HG03064 (cell line): ENCODE measurements at regions not wholly inside any gene's neighbourhood (a gene's known extent, or its start where the extent isn't known, plus 50 kb on each side); places are given as distances from the start of the nearest gene placed in this dataset.
"Not testable (repeated sequence)": the region's sequence is repeated elsewhere in the genome, so short reads cannot be mapped to it uniquely, and the experiment has no call there.

Experiments
- ATAC-seq: cut with Tn5 transposase; IDR thresholded peaks from one replicate; pipeline ENCODE4 v1.9.1; 2021; ENCODE audit warnings: low read depth; ENCODE audit not compliant: unreplicated experiment

DNA sequence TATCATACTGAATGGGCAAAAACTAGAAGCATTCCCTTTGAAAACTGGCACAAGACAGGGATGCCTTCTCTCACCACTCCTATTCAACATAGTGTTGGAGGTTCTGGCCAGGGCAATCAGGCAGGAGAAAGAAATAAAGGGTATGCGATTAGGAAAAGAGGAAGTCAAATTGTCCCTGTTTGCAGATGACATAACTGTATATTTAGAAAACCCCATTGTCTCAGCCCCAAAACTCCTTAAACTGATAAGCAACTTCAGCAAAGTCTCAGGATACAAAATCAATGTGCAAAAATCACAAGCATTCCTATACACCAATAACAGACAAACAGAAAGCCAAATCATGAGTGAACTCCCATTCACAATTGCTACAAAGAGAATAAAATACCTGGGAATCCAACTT is 52.5 kb upstream of the CCDC71L start:
- not testable (repeated sequence) for ATAC-seq

DNA sequence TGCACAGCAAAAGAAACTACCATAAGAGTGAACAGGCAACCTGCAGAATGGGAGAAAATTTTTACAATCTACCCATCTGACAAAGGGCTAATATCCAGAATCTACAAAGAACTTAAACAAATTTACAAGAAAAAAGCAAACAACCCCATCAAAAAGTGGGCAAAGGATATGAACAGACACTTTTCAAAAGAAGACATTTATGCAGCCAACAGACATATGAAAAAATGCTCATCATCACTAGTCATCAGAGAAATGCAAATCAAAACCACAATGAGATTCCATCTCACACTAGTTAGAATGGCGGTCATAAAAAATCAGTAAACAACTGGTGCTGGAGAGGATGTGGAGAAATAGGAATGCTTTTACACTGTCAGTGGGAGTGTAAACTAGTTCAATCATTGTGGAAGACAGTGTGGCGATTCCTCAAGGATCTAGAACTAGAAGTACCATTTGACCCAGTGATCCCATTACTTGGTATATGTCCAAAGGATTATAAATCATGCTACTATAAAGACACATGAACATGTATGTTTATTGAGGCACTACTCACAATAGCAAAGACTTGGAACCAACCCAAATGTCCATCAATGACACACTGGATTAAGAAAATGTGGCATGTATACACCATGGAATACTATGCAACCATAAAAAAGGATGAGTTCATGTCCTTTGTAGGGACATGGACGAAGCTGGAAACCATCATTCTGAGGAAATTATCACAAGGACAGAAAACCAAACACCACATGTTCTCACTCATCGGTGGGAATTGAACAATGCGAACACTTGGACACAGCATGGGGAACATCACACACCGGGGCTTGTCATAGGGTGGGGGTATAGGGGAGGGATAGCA is 53.9 kb upstream of the CCDC71L start:
- ATAC-seq: not testable (repeated sequence)

DNA sequence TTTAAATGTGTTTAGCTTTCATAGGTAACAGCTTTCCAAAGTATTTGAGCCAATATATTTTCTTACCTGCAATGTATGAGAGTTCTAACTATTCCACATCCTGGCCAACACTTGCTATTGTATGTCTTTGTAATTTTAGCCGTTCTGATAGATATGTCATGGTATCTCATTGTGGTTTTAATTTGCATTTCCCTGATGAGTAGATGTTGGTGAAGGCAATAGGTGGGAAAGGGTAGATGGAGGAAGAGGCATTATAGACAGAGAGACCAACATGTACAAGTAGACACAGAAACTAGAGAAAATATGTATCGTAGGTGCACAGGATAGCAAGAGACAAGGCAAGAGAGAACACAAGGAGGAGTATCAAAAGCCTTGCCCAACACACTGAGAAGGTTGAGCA is 54.8 kb upstream of the CCDC71L start:
- no peak for ATAC-seq

DNA sequence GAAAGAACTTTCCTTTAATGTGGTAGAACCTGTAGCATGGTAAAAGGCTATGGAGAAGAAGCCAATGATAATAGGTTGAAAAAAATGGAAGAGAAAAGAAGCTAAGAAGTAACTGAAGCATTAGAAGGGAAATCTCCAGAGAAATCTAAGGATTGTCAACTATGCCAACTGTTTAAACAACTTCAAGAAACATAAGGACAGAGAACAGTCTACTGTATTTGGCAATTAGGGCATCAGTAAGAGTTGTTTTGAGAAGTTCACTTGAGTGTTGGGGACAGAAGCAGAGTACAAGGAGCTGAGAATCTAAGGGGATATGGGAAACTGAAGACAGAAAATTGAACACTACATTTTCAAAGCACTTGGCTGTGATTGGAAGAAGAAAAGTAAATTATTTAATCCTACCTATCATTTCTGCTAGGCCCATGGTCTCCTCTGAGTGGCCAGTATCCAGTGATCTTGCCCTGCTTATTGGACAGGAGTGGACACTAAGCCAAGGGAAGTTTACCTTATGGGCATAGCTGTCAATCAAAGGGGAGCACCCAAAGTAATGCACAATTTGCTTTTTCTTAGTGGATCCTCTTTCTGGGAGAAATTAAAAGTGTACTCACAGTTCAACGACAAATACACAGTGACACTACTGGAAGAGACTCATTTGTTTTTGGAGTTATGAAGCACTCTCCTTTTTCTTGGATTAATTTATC is 56.4 kb upstream of the CCDC71L start:
- no peak for ATAC-seq

DNA sequence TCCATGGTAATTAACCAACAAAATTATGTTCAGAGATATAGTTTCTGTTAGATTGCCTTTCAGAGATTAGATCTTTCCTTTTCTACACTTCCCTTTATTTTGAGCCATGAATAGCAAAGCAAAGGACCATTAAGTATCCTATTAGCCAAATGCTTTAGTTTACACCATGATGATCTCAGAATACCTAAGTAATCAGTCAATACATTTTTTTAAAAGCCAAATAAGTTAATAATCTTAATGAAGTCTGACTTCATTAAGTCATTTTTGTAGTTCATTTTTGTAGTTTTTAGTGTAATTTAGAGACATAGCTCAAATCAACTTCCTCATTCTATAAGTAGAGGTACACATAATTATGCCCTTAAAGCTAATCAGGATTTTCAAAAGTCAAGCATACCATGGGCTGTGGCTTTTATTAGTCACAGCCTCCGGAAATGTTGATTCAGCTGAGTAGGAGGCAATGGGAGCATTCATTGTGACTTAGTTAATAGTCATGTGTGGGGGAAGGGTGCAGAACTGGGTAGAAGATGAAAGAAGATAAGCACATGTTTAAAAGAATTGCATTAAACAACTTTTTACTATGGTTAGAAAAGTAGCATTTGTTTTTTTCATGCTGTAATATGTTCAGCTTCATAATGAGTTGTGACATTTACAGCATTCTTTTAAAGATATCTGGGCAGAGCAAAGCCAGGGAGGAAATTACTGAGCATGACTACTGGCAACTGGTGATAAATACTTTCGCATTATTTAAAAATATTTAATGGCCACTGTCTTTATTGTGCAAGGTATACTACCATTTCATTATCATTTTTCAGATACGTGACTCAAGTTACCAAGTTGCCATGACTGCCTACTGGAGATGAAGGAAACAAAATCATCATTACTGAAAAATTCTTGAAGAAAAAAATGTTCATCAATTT is 57.3 kb upstream of the CCDC71L start:
- ATAC-seq: peak; percentile 85

DNA sequence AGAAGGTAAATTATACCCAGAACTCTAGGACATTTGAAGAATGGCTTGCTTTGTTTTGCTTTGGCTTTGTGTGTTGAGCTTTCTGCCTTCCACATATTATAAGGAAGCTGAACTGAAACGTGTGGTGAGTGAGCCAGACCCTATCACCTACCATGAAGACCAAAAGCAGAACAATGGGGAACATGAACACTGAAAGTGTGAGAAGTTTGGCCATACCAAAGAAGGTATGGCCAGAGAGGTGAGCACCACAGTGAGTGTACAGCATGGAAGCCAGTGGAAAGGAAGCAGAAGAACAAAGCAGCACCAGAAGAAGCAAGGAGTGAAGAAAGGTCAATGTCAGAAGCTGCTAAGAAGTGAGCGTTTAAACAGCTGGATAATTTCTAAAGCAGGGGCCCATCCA is 59.7 kb upstream of the CCDC71L start:
- no peak for ATAC-seq

DNA sequence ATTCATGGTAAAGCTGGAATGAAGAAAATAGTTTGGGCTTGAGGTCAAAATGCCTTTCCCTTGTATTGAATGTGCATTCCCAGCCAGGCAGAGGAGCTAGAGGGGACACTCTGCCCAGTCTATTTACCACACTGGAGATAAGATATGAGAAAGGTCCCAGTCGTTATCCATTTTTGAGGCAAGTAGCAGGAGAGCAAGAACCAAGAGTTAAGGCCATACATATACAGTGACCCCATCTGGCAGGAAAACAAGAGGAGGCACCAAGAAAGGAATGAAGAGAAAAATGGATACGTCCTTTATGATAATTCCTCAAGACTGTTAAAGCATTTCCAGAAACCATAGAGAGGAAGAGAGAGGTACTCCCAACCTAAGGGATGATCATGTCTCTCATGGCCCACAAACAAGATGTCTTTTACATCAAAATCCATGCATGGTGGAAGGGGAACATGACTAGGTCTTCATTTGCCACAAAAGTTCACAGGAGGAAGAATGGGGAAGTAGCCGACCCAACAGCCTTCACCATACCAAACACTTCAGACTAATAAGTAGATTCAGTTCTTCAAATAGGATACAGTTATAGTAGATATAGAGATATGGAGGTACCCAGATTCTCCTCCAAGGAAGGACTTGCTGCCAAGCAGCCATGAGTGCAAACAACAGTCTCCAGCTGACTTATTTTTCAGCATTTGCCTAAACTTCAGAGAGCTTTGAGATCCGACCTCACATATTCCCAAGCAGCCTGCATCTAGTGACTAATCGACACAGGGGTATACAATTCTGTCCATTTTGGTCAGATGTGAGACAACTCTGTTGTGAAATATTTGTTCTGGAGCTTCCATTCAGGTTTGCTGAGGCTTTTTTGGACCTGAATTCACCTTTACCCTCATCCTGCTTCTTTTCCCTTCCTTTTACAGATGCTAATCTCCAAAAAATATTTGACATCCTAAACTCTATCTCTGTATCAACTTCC is 61.1 kb upstream of the CCDC71L start:
- ATAC-seq: no peak

DNA sequence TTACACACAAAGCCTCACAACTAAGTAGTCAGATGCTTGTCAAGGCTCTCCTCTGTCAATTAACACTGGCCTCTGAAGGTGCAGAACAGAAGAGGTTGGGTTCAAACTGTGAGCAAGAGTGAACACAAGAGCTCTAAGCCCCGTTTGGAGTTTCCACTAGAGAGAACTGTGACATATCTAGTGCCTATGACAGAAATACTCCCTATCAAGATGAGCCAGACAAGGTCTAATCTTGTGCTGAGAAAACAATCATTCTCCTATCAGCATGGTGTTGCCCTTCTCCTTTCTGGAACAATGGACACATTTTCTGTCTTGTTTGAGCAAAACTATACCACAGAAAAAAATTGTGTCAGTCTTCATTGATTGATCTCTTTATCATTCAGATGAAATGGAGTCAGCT is 62.4 kb upstream of the CCDC71L start:
- ATAC-seq: no peak

DNA sequence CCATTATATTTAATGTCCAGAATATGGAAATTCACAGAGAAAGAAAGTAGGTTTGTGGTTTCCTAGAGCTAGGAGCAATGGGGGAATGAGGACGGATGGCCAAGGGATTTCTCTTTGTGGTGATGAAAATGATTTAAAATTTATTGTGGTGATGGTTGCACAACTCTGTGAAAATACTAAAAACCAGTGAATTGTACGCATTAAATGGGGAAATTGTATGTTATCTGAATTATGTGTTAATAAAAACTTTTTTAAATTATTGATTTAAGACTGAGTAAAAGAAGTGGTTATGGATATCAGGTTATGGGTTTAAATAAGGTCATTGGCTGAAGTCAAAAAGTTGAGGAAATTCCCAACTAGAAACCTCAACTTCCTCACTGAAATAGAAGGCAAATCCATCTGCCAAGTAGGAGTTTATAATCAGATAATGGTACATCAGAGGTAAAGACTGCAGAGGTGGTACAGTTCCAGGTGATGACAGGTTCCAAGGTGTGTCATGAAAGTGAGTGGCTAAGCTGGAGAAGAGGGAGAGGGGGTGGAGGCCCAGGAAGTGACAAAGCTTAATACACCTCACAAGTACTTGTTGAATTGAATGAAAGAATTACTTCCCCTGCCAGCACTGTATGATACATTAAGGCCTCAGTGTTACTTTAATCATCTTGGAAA is 68.9 kb upstream of the CCDC71L start:
- ATAC-seq: no peak

DNA sequence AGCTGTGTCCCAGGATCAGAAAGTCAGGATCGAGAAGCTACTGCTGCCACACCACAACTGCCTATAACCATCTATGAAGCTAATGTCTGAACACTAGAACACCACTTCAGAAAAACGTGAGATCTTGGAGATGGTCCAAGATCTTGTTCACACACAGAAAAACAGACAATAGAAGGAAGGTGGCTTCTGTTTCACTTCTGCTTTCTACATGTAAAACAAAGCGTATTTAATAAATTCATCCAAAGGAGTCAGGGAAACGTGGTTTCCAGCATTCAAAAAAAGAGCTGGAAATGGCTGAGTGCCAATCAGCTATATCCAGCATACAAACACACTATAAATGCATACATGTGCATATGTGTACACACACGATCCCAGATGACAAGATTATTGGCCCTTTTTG is 70.2 kb upstream of the CCDC71L start:
- peak; percentile 85 for ATAC-seq

DNA sequence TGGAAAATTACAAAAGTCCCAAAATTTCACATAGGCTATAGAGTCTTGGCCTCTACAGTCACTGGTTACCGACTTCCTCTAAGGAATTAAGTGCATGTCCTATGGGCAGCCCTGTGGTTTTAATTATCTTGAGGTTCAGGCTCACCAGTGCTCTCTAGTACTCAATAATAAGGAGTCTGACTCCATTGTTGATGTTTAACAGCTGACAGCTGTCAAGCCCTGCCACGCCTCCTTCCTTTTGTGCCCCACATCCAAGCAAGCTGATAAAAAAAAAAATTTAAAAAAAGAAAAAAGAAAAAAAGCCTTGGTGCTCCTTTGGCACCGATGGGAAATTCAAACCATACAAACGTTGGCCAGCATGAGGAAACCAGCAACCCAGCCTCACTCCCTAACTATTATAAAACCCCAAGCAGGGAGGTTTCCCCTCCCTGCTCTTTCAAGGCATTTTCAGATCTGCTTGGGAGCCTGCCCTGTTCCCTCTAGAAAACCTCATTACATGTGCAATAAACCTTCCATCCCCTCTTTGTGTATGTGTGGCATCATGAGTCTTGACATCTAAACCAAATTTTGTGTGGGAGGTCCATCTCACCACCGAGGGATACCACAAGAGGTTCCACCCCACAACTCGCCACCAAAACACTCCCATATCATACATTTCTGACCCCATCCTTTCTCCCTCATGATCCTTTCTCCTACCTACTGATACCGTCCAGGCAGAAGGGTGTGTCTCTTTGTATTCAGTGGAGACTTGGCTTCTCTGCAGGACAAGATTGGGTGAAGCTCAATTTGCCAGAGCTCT is 70.9 kb upstream of the CCDC71L start:
- ATAC-seq: peak; percentile 24

DNA sequence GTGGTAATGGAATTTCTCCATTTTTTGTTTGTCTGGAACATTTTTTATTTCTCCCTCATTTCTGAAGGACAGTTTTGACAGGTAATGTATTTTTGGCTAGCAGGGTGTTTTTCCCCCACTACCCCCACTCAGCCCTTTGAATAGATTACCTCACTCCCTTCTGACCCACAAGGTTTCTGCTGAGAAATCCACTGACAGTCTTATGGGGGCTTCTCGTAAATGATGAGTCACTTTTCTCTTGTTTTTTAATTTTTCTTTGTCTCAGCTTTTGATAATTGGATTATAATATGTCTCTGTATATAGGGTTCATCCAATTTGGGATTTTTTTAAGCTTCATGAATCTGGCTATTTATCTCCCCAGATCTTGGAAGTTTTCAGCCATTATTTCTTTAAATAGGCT is 74.7 kb upstream of the CCDC71L start:
- no peak for ATAC-seq

DNA sequence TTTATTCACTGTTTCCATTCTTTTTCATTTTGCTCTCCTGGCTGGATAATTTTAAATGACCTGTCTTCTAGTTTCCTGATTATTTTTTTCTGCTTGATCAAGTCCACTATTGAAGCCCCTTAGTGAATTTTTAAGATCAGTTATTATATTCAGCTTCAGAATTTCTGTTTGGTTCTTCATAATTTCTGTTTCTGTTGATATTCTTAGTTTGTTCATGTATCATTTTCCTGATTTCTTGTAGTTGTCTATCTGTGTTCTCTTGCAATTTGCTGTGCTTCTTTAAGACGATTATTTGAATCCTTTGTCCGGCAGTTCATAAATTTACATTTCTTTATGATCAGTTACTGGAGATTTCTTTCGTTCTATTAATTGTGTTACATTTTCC is 75.2 kb upstream of the CCDC71L start:
- no peak for ATAC-seq

DNA sequence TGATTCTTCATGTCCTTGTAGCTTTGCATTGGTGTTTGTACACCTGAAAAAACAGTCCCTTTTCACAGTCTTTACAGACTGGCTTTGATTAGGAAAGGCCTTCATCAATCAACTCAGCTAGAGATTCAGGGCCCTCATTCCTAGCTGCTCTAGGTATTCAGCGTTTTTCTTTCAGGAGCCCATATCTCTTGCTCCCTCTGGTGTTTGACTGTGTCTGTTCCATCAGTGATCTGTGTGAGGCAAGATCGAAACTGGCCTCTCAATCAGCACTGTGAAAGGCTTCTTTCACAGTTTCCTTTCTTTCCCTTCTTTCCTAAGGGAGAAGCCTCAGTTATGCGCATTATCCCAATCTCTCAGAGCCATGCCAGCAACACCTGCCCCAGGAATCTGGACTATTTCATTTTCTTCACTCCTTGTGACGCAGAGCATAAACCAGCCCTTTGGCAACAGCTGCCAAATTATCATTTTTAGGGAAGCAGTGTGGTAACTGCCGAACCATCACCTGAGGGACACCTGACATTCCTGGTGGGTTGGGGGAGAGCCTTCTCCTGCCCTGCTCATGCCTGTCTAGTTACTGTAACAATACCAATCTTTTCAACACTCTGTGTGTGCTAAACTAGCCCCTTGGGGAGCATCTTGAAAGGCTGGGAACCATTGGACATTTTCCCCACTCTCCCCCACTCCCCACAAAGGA is 75.7 kb upstream of the CCDC71L start:
- ATAC-seq: peak; percentile 79

DNA sequence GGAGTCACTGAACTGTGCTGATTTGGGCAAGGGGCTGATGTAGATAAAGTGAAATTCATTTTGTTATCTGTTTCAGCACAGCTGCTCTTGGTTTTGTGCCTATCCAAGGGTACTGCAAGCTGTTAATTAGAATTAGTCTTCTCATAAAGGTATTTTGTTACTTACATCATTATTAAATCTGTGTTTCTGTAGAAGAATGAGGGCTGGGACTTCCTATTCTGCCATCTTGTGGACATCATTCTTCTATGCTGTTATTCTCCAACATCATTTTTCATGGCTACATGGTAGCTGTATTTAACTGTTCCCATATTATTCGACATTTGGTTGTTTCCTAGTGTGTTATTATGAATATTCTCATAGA is 76.2 kb upstream of the CCDC71L start:
- ATAC-seq: no peak

DNA sequence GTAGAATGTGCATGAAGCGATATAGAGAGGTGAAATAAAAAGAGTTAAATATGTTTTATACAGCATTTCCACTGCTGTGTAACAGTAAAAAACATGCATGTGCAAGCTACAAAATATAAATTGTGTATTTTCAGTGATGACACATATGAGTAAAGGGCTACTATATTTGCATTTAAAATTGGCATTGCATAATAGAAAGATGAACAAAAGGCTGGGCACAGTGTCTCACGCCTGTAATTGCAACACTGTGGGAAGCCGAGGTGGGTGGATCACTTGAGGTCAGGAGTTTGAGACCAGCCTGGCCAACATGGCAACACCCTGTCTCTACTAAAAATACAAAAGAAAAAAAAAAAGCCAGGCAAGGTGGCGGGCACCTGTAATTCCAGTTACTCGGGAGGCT is 79.8 kb upstream of the CCDC71L start:
- ATAC-seq: no peak

DNA sequence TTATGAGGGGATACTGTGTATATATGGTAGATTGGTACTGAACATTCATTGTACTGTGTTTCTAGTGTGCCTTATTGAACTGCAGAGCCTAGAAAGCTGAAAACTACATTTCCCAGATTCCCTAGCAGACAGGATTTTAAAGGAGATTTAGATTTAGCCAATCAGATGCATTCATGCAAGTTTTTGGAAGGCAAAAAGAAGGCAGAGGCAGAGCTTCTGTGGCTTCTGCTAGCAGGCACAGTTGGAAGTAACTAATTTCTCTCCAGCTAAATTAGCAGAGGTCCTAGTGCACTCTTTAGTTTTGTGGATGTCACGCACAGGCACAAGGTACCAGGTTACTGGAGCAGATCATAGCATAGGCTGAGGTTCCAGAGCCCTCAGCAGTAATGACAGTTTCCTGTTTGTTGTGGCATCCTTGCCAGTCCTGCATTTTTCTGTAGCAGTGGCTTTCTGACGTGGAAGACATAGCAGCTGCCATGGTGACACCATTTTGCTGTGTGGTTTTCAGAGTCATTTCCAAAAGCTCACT is 83.7 kb upstream of the CCDC71L start:
- ATAC-seq: no peak

DNA sequence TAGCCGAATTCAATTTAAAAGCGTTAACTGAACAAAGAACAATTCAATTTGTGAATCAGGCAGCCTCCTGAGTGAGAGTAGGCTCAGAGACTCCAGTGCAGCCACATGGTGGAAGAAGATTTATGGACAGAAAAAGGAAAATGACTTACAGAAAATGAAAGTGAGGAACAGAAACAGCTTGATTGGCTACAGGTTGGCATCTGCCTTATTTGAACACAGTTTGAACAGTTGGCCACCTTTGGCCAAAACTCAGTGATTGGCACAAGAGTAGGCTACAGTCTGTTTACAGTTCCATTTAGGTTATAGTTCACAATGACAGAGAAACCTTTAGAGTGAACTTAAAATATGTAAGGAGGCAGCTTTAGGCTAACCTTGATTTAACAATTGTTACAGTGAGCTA is 86.3 kb upstream of the CCDC71L start:
- not testable (repeated sequence) for ATAC-seq
